Inferior parietal cortex (tissue), 1 donor: ENCODE measurements at regions not wholly inside any gene's neighbourhood (a gene's known extent, or its start where the extent isn't known, plus 50 kb on each side); places are given as distances from the start of the nearest gene placed in this dataset.

Source experiments
- DNase-seq: peaks from one replicate; pipeline ENCODE4 v3.0.0-alpha.2; 2016; ENCODE audit errors: extremely low spot score

GRCh38 chr12:75728826-75729225 is 217.4 kb upstream of the KRR1 start:
- DNase-seq: no peak

- DNase-seq: no peak
These were observed 216.2 kb upstream of the KRR1 start for GRCh38 chr12:75727577-75727976.

- DNase-seq: no peak
These were observed 214.2 kb upstream of the KRR1 start for GRCh38 chr12:75725521-75726111.

- DNase-seq: no peak
These were observed 213.5 kb upstream of the KRR1 start for GRCh38 chr12:75724928-75725312.

- no peak for DNase-seq
These were observed 213.0 kb upstream of the KRR1 start for GRCh38 chr12:75724307-75724927.

GRCh38 chr12:75722714-75723200 is 211.3 kb upstream of the KRR1 start:
- peak; percentile 88 for DNase-seq

GRCh38 chr12:75721796-75722195 is 210.4 kb upstream of the KRR1 start:
- DNase-seq: peak; percentile 22

- peak; percentile 60 for DNase-seq
These were observed 209.6 kb upstream of the KRR1 start for GRCh38 chr12:75720812-75721641.

- DNase-seq: no peak
These were observed 206.5 kb upstream of the KRR1 start for GRCh38 chr12:75717902-75718301.

GRCh38 chr12:75716291-75717025 is 205.0 kb upstream of the KRR1 start:
- no peak for DNase-seq

GRCh38 chr12:75715682-75716081 is 204.3 kb upstream of the KRR1 start:
- no peak for DNase-seq

- no peak for DNase-seq
These were observed 203.9 kb upstream of the KRR1 start for GRCh38 chr12:75715323-75715644.

- DNase-seq: no peak
These were observed 203.3 kb upstream of the KRR1 start for GRCh38 chr12:75714462-75715322.

GRCh38 chr12:75713434-75713833 is 202.0 kb upstream of the KRR1 start:
- DNase-seq: no peak

- no peak for DNase-seq
These were observed 200.8 kb upstream of the KRR1 start for GRCh38 chr12:75712223-75712622.

GRCh38 chr12:75711271-75711670 is 199.9 kb upstream of the KRR1 start:
- no peak for DNase-seq

GRCh38 chr12:75710361-75711069 is 199.1 kb upstream of the KRR1 start:
- DNase-seq: no peak

GRCh38 chr12:75709503-75709902 is 198.1 kb upstream of the KRR1 start:
- DNase-seq: no peak

- DNase-seq: no peak
These were observed 197.4 kb upstream of the KRR1 start for GRCh38 chr12:75708802-75709201.

GRCh38 chr12:75707983-75708382 is 196.6 kb upstream of the KRR1 start:
- no peak for DNase-seq
